GM23338 (cell line): ENCODE measurements at regions not wholly inside any gene's neighbourhood (a gene's known extent, or its start where the extent isn't known, plus 50 kb on each side); places are given as distances from the start of the nearest gene placed in this dataset.

ENCODE experiments used
- ATAC-seq: fragments of 200-7000 bp; cut with Tn5 transposase; 3 replicates; pipeline ENCODE4 v1.9.1; 2020
- DNase-seq: peaks from one replicate; pipeline ENCODE4 v3.0.0-alpha.2; 2015; ENCODE audit warnings: low spot score
- H2AFZ ChIP-seq: fragments of 200-600 bp; sonication (generic); 2 replicates; pipeline ENCODE4 v1.8.0; 2016; ENCODE audit warnings: antibody characterized with exemption, mild to moderate bottlenecking, moderate library complexity
- H3F3A ChIP-seq: fragments of 200-600 bp; sonication (generic); replicated peaks from 2 replicates; pipeline ENCODE4 v1.8.0; 2017; ENCODE audit warnings: antibody characterized with exemption, mixed run types, low read depth
- H3K27ac ChIP-seq: fragments of 200-600 bp; sonication (generic); 2 replicates; pipeline ENCODE4 v1.6.1; 2016; ENCODE audit warnings: low read depth
- H3K27me3 ChIP-seq: fragments of 200-600 bp; sonication (generic); 2 replicates; pipeline ENCODE4 v1.8.0; 2016; ENCODE audit warnings: mild to moderate bottlenecking, mixed run types, moderate library complexity; ENCODE audit not compliant: insufficient read depth
- H3K36me3 ChIP-seq: fragments of 200-600 bp; sonication (generic); 2 replicates; pipeline ENCODE4 v1.8.0; 2016; ENCODE audit warnings: mild to moderate bottlenecking; ENCODE audit not compliant: insufficient read depth
- H3K4me1 ChIP-seq: fragments of 200-600 bp; sonication (generic); 2 replicates; pipeline ENCODE4 v1.8.0; 2016; ENCODE audit warnings: mild to moderate bottlenecking, moderate library complexity; ENCODE audit not compliant: insufficient read depth
- H3K4me2 ChIP-seq: fragments of 200-600 bp; sonication (generic); 2 replicates; pipeline ENCODE4 v1.7.1; 2017; ENCODE audit warnings: mixed run types
- H3K4me3 ChIP-seq: fragments of 200-600 bp; sonication (generic); 2 replicates; pipeline ENCODE4 v1.6.1; 2016; ENCODE audit warnings: mixed run types
- H3K79me2 ChIP-seq: fragments of 200-600 bp; sonication (generic); replicated peaks from 2 replicates; pipeline ENCODE4 v1.8.0; 2017; ENCODE audit warnings: mild to moderate bottlenecking; ENCODE audit not compliant: insufficient read depth
- H3K9me2 ChIP-seq: fragments of 200-600 bp; sonication (generic); 2 replicates; pipeline ENCODE4 v1.8.0; 2017; ENCODE audit not compliant: insufficient read depth
- H4K20me1 ChIP-seq: fragments of 200-600 bp; sonication (generic); replicated peaks from 2 replicates; pipeline ENCODE4 v1.8.0; 2017; ENCODE audit warnings: mild to moderate bottlenecking; ENCODE audit not compliant: insufficient read depth
- H3K27ac Mint-ChIP-seq: 2 replicates; pipeline ENCODE4 v1.8.0; 2020; ENCODE audit warnings: inconsistent platforms, mild to moderate bottlenecking, moderate library complexity, mixed read lengths
- H3K27me3 Mint-ChIP-seq: 3 replicates; pipeline ENCODE4 v1.8.0; 2022; ENCODE audit warnings: low read depth, mild to moderate bottlenecking, moderate library complexity, mixed read lengths, inconsistent platforms; ENCODE audit not compliant: insufficient read depth, poor library complexity
- H3K36me3 Mint-ChIP-seq: 3 replicates; pipeline ENCODE4 v1.8.0; 2021; ENCODE audit warnings: low read depth, mild to moderate bottlenecking, inconsistent platforms, moderate library complexity, mixed read lengths
- H3K4me1 Mint-ChIP-seq: 3 replicates; pipeline ENCODE4 v1.8.0; 2020; ENCODE audit warnings: mild to moderate bottlenecking, inconsistent platforms, mixed read lengths
- H3K4me3 Mint-ChIP-seq: 3 replicates; pipeline ENCODE4 v1.8.0; 2021; ENCODE audit warnings: moderate library complexity, mild to moderate bottlenecking, inconsistent platforms, mixed read lengths
- H3K9me3 Mint-ChIP-seq: 3 replicates; pipeline ENCODE4 v1.8.0; 2020; ENCODE audit warnings: moderate library complexity, mild to moderate bottlenecking, inconsistent platforms, mixed read lengths
- CREB1 ChIP-seq: fragments of 250-450 bp; sonication (Bioruptor Pico); IDR thresholded peaks from 2 replicates; pipeline ENCODE4 v1.5.0; 2020; ENCODE audit warnings: low read depth, mild to moderate bottlenecking, moderate library complexity
- ETS1 ChIP-seq: IDR thresholded peaks from 2 replicates; pipeline ENCODE4 v1.6.1; 2016; ENCODE audit warnings: antibody characterized with exemption
- EZH2 ChIP-seq: fragments of 200-600 bp; sonication (generic); IDR thresholded peaks from one replicate; pipeline ENCODE4 v1.8.0; 2017; ENCODE audit warnings: antibody characterized with exemption, mild to moderate bottlenecking, low read depth; ENCODE audit not compliant: unreplicated experiment
- EZH2phosphoT487 ChIP-seq: fragments of 200-600 bp; sonication (generic); IDR thresholded peaks from one replicate; pipeline ENCODE4 v1.8.1; 2018; ENCODE audit warnings: antibody characterized with exemption; ENCODE audit not compliant: unreplicated experiment
- JUNB ChIP-seq: IDR thresholded peaks from one replicate; pipeline ENCODE4 v1.6.1; 2016; ENCODE audit warnings: antibody characterized with exemption; ENCODE audit not compliant: unreplicated experiment
- NANOG ChIP-seq: IDR thresholded peaks from 2 replicates; pipeline ENCODE4 v1.6.1; 2016; ENCODE audit warnings: antibody characterized with exemption, borderline replicate concordance
- POLR2AphosphoS5 ChIP-seq: IDR thresholded peaks from 2 replicates; pipeline ENCODE4 v1.6.1; 2016; ENCODE audit warnings: antibody characterized with exemption, low read depth
- REST ChIP-seq: IDR thresholded peaks from one replicate; pipeline ENCODE4 v1.6.1; 2018; ENCODE audit warnings: antibody characterized with exemption; ENCODE audit not compliant: unreplicated experiment
- STAT1 ChIP-seq: IDR thresholded peaks from one replicate; pipeline ENCODE4 v1.6.1; 2016; ENCODE audit warnings: antibody characterized with exemption; ENCODE audit not compliant: unreplicated experiment
- ZNF114 ChIP-seq: fragments of 250-450 bp; sonication (Bioruptor Pico); IDR thresholded peaks from 2 replicates; pipeline ENCODE4 v1.5.0; 2020; ENCODE audit warnings: mild to moderate bottlenecking, moderate library complexity
- ZNF331 ChIP-seq: fragments of 250-450 bp; sonication (Bioruptor Pico); IDR thresholded peaks from 2 replicates; pipeline ENCODE4 v1.5.0; 2020; ENCODE audit warnings: low read depth, mild to moderate bottlenecking, moderate library complexity
- TF ChIP-seq, protein P1 (sequence below), 2 experiments: fragments of 200-600 bp in 1 of 2; sonication (generic) in 1 of 2; conservative IDR thresholded peaks; 2 replicates each; pipeline versions ENCODE4 v1.5.1 to v1.6.1; 2016 to 2017; ENCODE audit warnings: antibody characterized with exemption in 2 of 2, low read depth in 2 of 2, mild to moderate bottlenecking in 2 of 2, moderate library complexity in 1 of 2

DNA sequence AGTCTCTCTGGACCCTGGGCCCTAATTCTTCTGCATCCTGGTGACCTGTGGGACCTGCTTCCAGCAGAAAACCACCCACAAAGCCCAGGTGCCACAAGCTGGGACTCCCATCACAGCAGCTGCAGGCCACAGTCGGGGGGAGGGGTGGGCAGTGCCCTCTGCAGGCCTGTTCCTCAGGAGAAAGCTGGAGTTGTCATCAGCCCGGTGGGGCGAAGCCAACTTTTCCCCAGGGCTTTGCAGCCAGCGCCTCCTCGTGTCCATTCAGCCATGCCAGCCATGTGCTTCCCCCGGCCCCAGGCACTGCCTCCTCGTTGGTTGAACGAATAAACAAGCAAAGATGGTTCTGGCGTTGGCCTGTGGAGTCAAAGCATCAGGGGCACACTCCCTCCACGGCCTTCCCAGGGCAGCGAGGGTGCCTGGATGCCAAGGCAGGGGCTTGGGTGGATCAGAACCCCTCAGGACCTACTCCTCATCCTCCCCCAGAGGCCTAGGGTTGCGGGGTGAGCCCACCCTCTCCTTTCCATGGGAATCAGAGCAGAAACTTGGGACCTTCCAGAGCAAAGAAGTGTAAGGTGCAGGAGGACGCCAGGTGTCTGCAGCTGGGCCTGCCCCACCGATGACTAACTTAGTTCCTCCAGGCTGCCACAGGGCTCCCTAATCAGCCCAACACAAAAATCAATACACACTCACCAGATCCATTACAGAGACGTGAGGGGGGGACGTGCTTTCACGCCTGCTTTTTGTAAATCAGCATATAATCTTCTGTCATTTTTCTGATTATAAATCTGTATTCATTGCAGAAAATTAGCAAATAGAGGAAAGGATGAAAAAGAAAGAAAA, 75.7 kb upstream of the RAB6C start:
- Histone ChIP-seq H3K4me1 (no peaks in the 10 kb centered on the region), H3K79me2 (no peaks in the 10 kb centered on the region), H3K9me2 (no peaks in the 10 kb centered on the region), H2AFZ (no peak overlapping the region), H3K4me3 (no peak overlapping the region), H3K27me3 (no peaks in the 10 kb centered on the region), H4K20me1 (no peaks in the 10 kb centered on the region), H3K27ac (no peak overlapping the region), H3F3A (no peaks in the 10 kb centered on the region), H3K4me2 (no peak overlapping the region), H3K36me3 (no peaks in the 10 kb centered on the region)
- TF ChIP-seq, protein P1, sequence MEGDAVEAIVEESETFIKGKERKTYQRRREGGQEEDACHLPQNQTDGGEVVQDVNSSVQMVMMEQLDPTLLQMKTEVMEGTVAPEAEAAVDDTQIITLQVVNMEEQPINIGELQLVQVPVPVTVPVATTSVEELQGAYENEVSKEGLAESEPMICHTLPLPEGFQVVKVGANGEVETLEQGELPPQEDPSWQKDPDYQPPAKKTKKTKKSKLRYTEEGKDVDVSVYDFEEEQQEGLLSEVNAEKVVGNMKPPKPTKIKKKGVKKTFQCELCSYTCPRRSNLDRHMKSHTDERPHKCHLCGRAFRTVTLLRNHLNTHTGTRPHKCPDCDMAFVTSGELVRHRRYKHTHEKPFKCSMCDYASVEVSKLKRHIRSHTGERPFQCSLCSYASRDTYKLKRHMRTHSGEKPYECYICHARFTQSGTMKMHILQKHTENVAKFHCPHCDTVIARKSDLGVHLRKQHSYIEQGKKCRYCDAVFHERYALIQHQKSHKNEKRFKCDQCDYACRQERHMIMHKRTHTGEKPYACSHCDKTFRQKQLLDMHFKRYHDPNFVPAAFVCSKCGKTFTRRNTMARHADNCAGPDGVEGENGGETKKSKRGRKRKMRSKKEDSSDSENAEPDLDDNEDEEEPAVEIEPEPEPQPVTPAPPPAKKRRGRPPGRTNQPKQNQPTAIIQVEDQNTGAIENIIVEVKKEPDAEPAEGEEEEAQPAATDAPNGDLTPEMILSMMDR (conservative IDR thresholded peaks at IDR 0.05; ENCODE audit: low read depth in 2 of 2) = peak; percentile 39 to 55
- TF ChIP-seq JUNB = no peak
- H3K9me3 Mint-ChIP-seq = peaks cover 9% of the 10 kb centered on the region
- no peak overlapping the region for H3K4me3 Mint-ChIP-seq
- DNase-seq = peak; percentile 51
- no peak overlapping the region for H3K27ac Mint-ChIP-seq
- no peaks in the 10 kb centered on the region for H3K36me3 Mint-ChIP-seq
- peak; percentile 82 for ATAC-seq
- H3K4me1 Mint-ChIP-seq = peaks cover 5% of the 10 kb centered on the region; the same call in 2 of the 3 replicates
- peaks cover 4% of the 10 kb centered on the region for H3K27me3 Mint-ChIP-seq

GRCh38 chr2:129904532-129905446, 74.7 kb upstream of the RAB6C start:
- Histone ChIP-seq H4K20me1 (no peaks in the 10 kb centered on the region), H3K4me1 (no peaks in the 10 kb centered on the region), H3K79me2 (no peaks in the 10 kb centered on the region), H2AFZ (no peak overlapping the region), H3K36me3 (no peaks in the 10 kb centered on the region), H3F3A (no peaks in the 10 kb centered on the region), H3K27ac (no peak overlapping the region), H3K4me2 (no peak overlapping the region), H3K4me3 (no peak overlapping the region), H3K27me3 (no peaks in the 10 kb centered on the region), H3K9me2 (no peaks in the 10 kb centered on the region)
- DNase-seq (no peak), ATAC-seq (no peak)
- H3K27me3 Mint-ChIP-seq = peaks cover 4% of the 10 kb centered on the region
- no peaks in the 10 kb centered on the region for H3K36me3 Mint-ChIP-seq
- H3K4me3 Mint-ChIP-seq = no peak overlapping the region
- no peak overlapping the region for H3K27ac Mint-ChIP-seq
- peaks cover 5% of the 10 kb centered on the region; the same call in 2 of the 3 replicates for H3K4me1 Mint-ChIP-seq
- H3K9me3 Mint-ChIP-seq = peaks cover 7% of the 10 kb centered on the region
- TF ChIP-seq, protein P1 (conservative IDR thresholded peaks at IDR 0.05; ENCODE audit: low read depth in 2 of 2) = no peak
- TF ChIP-seq NANOG (no peak), EZH2phosphoT487 (no peak), STAT1 (no peak), EZH2 (no peak), POLR2AphosphoS5 (no peak), ETS1 (no peak), CREB1 (CRISPR knock-in tag) (no peak), ZNF331 (no peak), ZNF114 (CRISPR knock-in tag) (no peak), REST (no peak)
